SK-N-MC (cell line): ENCODE measurements at regions not wholly inside any gene's neighbourhood (a gene's known extent, or its start where the extent isn't known, plus 50 kb on each side); places are given as distances from the start of the nearest gene placed in this dataset.

Source experiments
- EZH2 ChIP-seq: fragments of 200-600 bp; sonication (generic); IDR thresholded peaks from one replicate; pipeline ENCODE4 v1.6.1; 2017; ENCODE audit warnings: antibody characterized with exemption
- POLR2AphosphoS5 ChIP-seq: IDR thresholded peaks from 2 replicates; pipeline ENCODE4 v1.6.1; 2012; ENCODE audit warnings: mild to moderate bottlenecking, low read depth, low read length, borderline replicate concordance

GRCh38 chr5:57319628-57320027 lies 145.8 kb downstream of the GPBP1 start:
- TF ChIP-seq POLR2AphosphoS5 (no peak), EZH2 (no peak)
